Hepatocyte (in vitro differentiated cells): ENCODE measurements at regions not wholly inside any gene's neighbourhood (a gene's known extent, or its start where the extent isn't known, plus 50 kb on each side); places are given as distances from the start of the nearest gene placed in this dataset.

ENCODE experiments used
- EZH2 ChIP-seq: fragments of 200-600 bp; sonication (generic); IDR thresholded peaks from 2 replicates; pipeline ENCODE4 v1.6.1; 2016; ENCODE audit warnings: antibody characterized with exemption, mild to moderate bottlenecking, borderline replicate concordance
- TF ChIP-seq, protein P1 (sequence below): fragments of 200-600 bp; sonication (generic); IDR thresholded peaks from 2 replicates; pipeline ENCODE4 v1.5.1; 2016; ENCODE audit warnings: antibody characterized with exemption, mild to moderate bottlenecking; ENCODE audit not compliant: poor library complexity

GRCh38 chr6:9315966-9316650 is 880.8 kb upstream of the SLC35B3 start:
- TF ChIP-seq, protein P1, sequence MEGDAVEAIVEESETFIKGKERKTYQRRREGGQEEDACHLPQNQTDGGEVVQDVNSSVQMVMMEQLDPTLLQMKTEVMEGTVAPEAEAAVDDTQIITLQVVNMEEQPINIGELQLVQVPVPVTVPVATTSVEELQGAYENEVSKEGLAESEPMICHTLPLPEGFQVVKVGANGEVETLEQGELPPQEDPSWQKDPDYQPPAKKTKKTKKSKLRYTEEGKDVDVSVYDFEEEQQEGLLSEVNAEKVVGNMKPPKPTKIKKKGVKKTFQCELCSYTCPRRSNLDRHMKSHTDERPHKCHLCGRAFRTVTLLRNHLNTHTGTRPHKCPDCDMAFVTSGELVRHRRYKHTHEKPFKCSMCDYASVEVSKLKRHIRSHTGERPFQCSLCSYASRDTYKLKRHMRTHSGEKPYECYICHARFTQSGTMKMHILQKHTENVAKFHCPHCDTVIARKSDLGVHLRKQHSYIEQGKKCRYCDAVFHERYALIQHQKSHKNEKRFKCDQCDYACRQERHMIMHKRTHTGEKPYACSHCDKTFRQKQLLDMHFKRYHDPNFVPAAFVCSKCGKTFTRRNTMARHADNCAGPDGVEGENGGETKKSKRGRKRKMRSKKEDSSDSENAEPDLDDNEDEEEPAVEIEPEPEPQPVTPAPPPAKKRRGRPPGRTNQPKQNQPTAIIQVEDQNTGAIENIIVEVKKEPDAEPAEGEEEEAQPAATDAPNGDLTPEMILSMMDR = no peak
- TF ChIP-seq EZH2 = no peak
